Spleen (tissue), 11 donors: ENCODE measurements at regions not wholly inside any gene's neighbourhood (a gene's known extent, or its start where the extent isn't known, plus 50 kb on each side); places are given as distances from the start of the nearest gene placed in this dataset.

ENCODE experiments used
- DNase-seq: peaks from one replicate; pipeline ENCODE4 v3.0.0-alpha.2; 2020
- H3K27ac ChIP-seq, 8 donors: fragments of 200-600 bp; sonication (generic) in 7 of 8; 1 replicate in 4 of 8; 2 replicates in 4 of 8; pipeline versions ENCODE4 v1.5.0 to v1.8.0; 2016 to 2021; ENCODE audit warnings: inconsistent platforms in 4 of 8, mild to moderate bottlenecking in 4 of 8, moderate library complexity in 1 of 8
- H3K27me3 ChIP-seq, 7 donors: fragments of 200-600 bp; sonication (generic) in 6 of 7; replicated peaks in 1 of 7; 1 replicate in 4 of 7; 2 replicates in 3 of 7; pipeline versions ENCODE4 v1.5.0 to v1.8.0; 2016 to 2021; ENCODE audit warnings: inconsistent platforms in 3 of 7, mild to moderate bottlenecking in 1 of 7
- H3K36me3 ChIP-seq, 6 donors: fragments of 200-600 bp; sonication (generic) in 5 of 6; 1 replicate in 4 of 6; 2 replicates in 2 of 6; pipeline versions ENCODE4 v1.5.0 to v1.8.0; 2016 to 2021; ENCODE audit warnings: inconsistent platforms in 2 of 6
- H3K4me1 ChIP-seq, 6 donors: fragments of 200-600 bp; sonication (generic) in 5 of 6; 1 replicate in 3 of 6; 2 replicates in 3 of 6; pipeline versions ENCODE4 v1.5.0 to v1.8.0; 2016 to 2021; ENCODE audit warnings: inconsistent platforms in 3 of 6
- H3K4me3 ChIP-seq, 8 donors: fragments of 200-600 bp; sonication (generic) in 7 of 8; 1 replicate in 4 of 8; 2 replicates in 4 of 8; pipeline versions ENCODE4 v1.5.0 to v1.8.0; 2016 to 2021; ENCODE audit warnings: inconsistent platforms in 4 of 8, mild to moderate bottlenecking in 4 of 8, moderate library complexity in 2 of 8
- H3K9me3 ChIP-seq, 8 donors: fragments of 200-600 bp; sonication (generic) in 7 of 8; 1 replicate in 4 of 8; 2 replicates in 4 of 8; pipeline versions ENCODE4 v1.5.0 to v1.8.0; 2016 to 2021; ENCODE audit warnings: inconsistent platforms in 4 of 8
- CTCF ChIP-seq, 11 experiments: fragments of 200-600 bp in 7 of 11; fragments of 450-650 bp in 4 of 11; sonication (generic) in 4 of 11; IDR thresholded peaks in 8 of 11; conservative IDR thresholded peaks in 3 of 11; 1 replicate in 7 of 11; 2 replicates in 4 of 11; pipeline versions ENCODE4 v1.4.0 to v1.8.0; 2016 to 2021; ENCODE audit warnings: antibody characterized with exemption in 11 of 11, inconsistent platforms in 4 of 11, mild to moderate bottlenecking in 1 of 11
- POLR2A ChIP-seq, 3 donors: fragments of 450-650 bp; IDR thresholded peaks; one replicate each; pipeline ENCODE4 v1.5.1; 2017; ENCODE audit warnings: antibody characterized with exemption in 3 of 3, mild to moderate bottlenecking in 1 of 3
- POLR2AphosphoS5 ChIP-seq, 3 donors: sonication (generic); formaldehyde crosslinking; IDR thresholded peaks; one replicate each; pipeline ENCODE4 v1.5.1; 2017; ENCODE audit warnings: antibody characterized with exemption in 3 of 3
- WGBS, 5 donors: extraction: QIAGEN DNeasy Blood & Tissue Kit in 3 of 5; methylation state at CpG; one replicate each; pipeline versions ENCODE4 v1.1.5 to v1.1.7; 2013 to 2018; 5-methylcytosine and 5-hydroxymethylcytosine counted together
- intact Hi-C: fragments of 100-400 bp; cut with DNase I; formaldehyde crosslinking; loops from one replicate; pipeline ENCODE4 v1.15.0; 2023; ENCODE audit warnings: low total_unique reads
- donor health status: healthy with polysubstance abuse.
- donor health status: DM: no; HTN: no; CAD: no; lungs with moderate emphysema.
- donor health status: DM: no; HTN: no; CAD: no.
- donor health status: Bipolar disorder and iron deficiency.
- donor health status: healthy.
- donor health status: DM: no; HTN: no; CAD: no.
- donor health status: DM: yes; HTN: yes; CAD: no.

- no peak for DNase-seq
- Histone ChIP-seq H3K9me3 (peaks cover 0 to 22% (median 16%) of the 10 kb centered on the region in 8 donors), H3K36me3 (no peaks in the 10 kb centered on the region), H3K27me3 (peaks cover 0 to 7% (median 0%) of the 10 kb centered on the region in 7 donors), H3K27ac (no peak overlapping the region), H3K4me1 (no peaks in the 10 kb centered on the region), H3K4me3 (no peak overlapping the region)
- WGBS, 5 donors, result 86 to 99% (median 92%) methylated on average over 3 of the region's 3 CpGs
- intact Hi-C loops, result no loop called here
- no peak for TF ChIP-seq POLR2A (IDR thresholded peaks at IDR 0.05)
- TF ChIP-seq CTCF (IDR thresholded peaks at IDR 0.05 in 8 of 11, conservative IDR thresholded peaks at IDR 0.05 in 3 of 11), result no peak
- no peak for TF ChIP-seq POLR2AphosphoS5 (IDR thresholded peaks at IDR 0.05)
These were observed 389.3 kb downstream of the BMP4 start for GRCh38 chr14:53567236-53567780.

DNA sequence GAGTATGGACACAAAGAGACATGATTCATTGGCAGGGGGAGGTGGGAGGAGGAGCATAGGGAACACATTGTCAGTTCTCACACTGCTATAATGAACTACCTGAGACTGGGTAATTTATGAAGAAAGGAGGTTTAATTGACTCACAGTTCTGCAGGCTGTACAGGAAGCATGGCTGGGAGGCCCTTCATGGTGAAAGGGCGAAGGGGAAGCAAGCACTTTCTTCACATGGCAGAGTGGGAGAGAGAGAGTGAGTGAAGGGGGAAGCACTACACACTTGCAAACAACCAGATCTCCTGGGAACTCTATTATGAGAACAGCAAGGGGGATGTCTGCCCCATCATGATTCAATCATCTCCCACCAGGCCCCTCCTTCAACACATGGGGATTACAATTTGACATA, 391.8 kb downstream of the BMP4 start:
- 17 to 67% (median 43%) methylated on average over 1 of the region's 1 CpG for WGBS, 5 donors
- H3K27me3 ChIP-seq, result no peaks in the 10 kb centered on the region
- no peaks in the 10 kb centered on the region for H3K4me1 ChIP-seq
- H3K36me3 ChIP-seq, result no peaks in the 10 kb centered on the region
- no peak for DNase-seq
- H3K4me3 ChIP-seq, result no peak overlapping the region
- no peak overlapping the region for H3K27ac ChIP-seq
- intact Hi-C loops, result no loop called here
- TF ChIP-seq CTCF (IDR thresholded peaks at IDR 0.05 in 8 of 11, conservative IDR thresholded peaks at IDR 0.05 in 3 of 11) (no peak), POLR2A (IDR thresholded peaks at IDR 0.05) (no peak), POLR2AphosphoS5 (IDR thresholded peaks at IDR 0.05) (no peak)
- H3K9me3 ChIP-seq, result peaks cover 0 to 35% (median 23%) of the 10 kb centered on the region in 8 donors

GRCh38 chr14:53563628-53564027, 393.0 kb downstream of the BMP4 start:
- Histone ChIP-seq H3K27me3 (no peaks in the 10 kb centered on the region), H3K27ac (no peak overlapping the region), H3K9me3 (peaks cover 0 to 35% (median 23%) of the 10 kb centered on the region in 8 donors), H3K4me3 (no peak overlapping the region), H3K36me3 (no peaks in the 10 kb centered on the region), H3K4me1 (no peaks in the 10 kb centered on the region)
- intact Hi-C loops, result no loop called here
- DNase-seq, result no peak
- TF ChIP-seq CTCF (IDR thresholded peaks at IDR 0.05 in 8 of 11, conservative IDR thresholded peaks at IDR 0.05 in 3 of 11) (no peak), POLR2AphosphoS5 (IDR thresholded peaks at IDR 0.05) (no peak), POLR2A (IDR thresholded peaks at IDR 0.05) (no peak)

DNA sequence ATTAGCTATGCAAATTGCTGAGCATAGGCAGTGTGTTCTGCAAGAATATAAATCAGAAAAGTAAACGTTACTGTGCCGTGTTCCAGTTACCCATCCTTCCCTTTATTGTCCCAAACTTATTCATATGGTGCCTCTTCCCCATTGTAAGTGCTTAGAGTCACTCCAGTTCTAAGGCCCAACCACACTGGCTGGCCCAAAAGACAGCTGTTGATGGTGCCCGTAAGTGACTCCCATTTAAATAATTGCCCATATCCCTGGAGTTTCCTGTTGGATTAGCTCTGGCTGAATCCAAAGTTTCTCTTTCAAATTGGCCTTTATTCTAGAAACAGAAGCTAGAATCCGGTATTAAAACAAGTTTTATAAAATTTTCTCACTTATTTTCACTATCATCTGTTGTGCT, 400.1 kb upstream of the DDHD1 start:
- H3K27me3 ChIP-seq, result no peaks in the 10 kb centered on the region
- H3K4me1 ChIP-seq, result no peaks in the 10 kb centered on the region
- no peak overlapping the region for H3K4me3 ChIP-seq
- TF ChIP-seq POLR2A (IDR thresholded peaks at IDR 0.05), result no peak
- intact Hi-C loops, result no loop called here
- no peaks in the 10 kb centered on the region for H3K36me3 ChIP-seq
- no peak for DNase-seq
- no peaks in the 10 kb centered on the region for H3K9me3 ChIP-seq
- 79 to 90% (median 84%) methylated on average over 4 of the region's 4 CpGs for WGBS, 5 donors
- no peak overlapping the region for H3K27ac ChIP-seq

DNA sequence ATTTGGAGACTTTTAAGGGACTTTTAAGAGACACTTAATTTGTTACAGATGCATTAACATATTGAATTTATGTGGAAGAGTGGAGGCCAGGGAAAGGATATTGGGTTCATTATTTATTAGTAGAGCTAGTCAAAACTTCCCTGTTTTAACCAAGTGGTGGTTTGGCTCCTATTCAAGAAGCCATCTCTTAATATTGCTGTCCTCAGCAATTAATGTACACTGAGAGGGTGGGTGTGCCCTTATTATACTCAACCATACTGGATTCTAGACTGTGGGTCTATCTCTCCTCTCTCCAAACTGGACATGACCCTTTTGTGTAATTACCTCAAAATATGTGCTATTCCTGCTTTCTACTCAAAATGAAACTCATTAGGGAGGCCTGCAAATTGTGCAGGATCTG, 398.7 kb upstream of the DDHD1 start:
- Histone ChIP-seq H3K36me3 (no peaks in the 10 kb centered on the region), H3K4me3 (no peak overlapping the region), H3K27ac (no peak overlapping the region), H3K4me1 (no peaks in the 10 kb centered on the region), H3K27me3 (no peaks in the 10 kb centered on the region), H3K9me3 (no peaks in the 10 kb centered on the region)
- no peak for DNase-seq
- TF ChIP-seq POLR2AphosphoS5 (IDR thresholded peaks at IDR 0.05), result no peak
- no peak for TF ChIP-seq CTCF (IDR thresholded peaks at IDR 0.05 in 8 of 11, conservative IDR thresholded peaks at IDR 0.05 in 3 of 11)
- no peak for TF ChIP-seq POLR2A (IDR thresholded peaks at IDR 0.05)
- intact Hi-C loops, result no loop called here
